ENCODE measurements at regions not wholly inside any gene's neighbourhood (a gene's known extent, or its start where the extent isn't known, plus 50 kb on each side); places are given as distances from the start of the nearest gene placed in this dataset.

DNA sequence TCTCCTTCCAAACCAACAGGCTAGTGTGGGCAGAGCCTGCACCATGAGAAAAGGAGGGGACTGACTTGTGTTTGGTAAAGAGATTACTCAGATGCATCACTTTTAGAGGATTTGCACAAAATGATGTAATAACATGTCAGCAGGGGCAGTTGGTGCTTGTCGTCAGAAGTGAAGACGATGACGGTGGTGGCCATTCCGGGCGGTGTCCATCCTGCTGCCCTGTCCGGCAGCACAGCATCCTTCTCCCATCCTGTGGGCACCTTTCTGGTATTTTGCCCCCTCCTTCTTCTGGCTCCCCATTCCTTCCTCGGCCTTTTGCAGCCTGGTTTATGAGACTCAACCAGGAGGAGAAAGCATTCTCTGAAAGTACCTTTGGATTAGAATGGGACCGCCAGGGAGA lies 160.1 kb downstream of the TEX29 start:
- Histone ChIP-seq H3K36me3 (no peaks in the 10 kb centered on the region), H3K4me3 (no peak overlapping the region), H3K27me3 (no peaks in the 10 kb centered on the region), H3K4me1 (ENCODE audit: low read depth) (no peaks in the 10 kb centered on the region), H3K27ac (no peak overlapping the region), H3K9me3 (ENCODE audit: low read depth) (no peaks in the 10 kb centered on the region)
- DNase-seq (ENCODE audit: low read depth in 1 of 2, low spot score in 1 of 2): no peak
- TF ChIP-seq, protein P1, sequence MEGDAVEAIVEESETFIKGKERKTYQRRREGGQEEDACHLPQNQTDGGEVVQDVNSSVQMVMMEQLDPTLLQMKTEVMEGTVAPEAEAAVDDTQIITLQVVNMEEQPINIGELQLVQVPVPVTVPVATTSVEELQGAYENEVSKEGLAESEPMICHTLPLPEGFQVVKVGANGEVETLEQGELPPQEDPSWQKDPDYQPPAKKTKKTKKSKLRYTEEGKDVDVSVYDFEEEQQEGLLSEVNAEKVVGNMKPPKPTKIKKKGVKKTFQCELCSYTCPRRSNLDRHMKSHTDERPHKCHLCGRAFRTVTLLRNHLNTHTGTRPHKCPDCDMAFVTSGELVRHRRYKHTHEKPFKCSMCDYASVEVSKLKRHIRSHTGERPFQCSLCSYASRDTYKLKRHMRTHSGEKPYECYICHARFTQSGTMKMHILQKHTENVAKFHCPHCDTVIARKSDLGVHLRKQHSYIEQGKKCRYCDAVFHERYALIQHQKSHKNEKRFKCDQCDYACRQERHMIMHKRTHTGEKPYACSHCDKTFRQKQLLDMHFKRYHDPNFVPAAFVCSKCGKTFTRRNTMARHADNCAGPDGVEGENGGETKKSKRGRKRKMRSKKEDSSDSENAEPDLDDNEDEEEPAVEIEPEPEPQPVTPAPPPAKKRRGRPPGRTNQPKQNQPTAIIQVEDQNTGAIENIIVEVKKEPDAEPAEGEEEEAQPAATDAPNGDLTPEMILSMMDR (IDR thresholded peaks at IDR 0.05; ENCODE audit: low read depth, low read length): no peak

DNA sequence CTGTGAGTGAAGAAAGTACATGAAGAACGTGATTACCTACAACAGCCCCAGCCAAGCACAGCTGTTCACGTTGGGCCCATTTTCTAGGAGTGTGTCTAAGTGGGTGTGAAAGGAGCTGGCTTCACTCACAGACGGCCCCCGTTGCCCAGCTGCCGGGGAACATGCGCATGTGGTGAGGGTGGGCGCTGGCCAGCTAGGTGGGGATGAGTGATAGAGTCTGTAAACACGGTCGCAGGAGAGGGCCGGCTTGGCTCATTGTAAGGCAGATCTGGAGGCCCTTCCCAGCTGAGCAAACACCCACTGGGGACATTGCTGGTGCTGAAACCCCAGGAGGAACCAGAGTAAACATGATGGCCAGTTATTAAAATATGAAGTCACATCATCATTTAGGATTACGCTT lies 160.5 kb downstream of the TEX29 start:
- Histone ChIP-seq H3K4me1 (ENCODE audit: low read depth) (no peaks in the 10 kb centered on the region), H3K9me3 (ENCODE audit: low read depth) (no peaks in the 10 kb centered on the region), H3K27ac (no peak overlapping the region), H3K36me3 (no peaks in the 10 kb centered on the region), H3K27me3 (no peaks in the 10 kb centered on the region), H3K4me3 (no peak overlapping the region)
- DNase-seq (ENCODE audit: low read depth in 1 of 2, low spot score in 1 of 2): no peak
- TF ChIP-seq, protein P1 (IDR thresholded peaks at IDR 0.05; ENCODE audit: low read depth, low read length): no peak

DNA sequence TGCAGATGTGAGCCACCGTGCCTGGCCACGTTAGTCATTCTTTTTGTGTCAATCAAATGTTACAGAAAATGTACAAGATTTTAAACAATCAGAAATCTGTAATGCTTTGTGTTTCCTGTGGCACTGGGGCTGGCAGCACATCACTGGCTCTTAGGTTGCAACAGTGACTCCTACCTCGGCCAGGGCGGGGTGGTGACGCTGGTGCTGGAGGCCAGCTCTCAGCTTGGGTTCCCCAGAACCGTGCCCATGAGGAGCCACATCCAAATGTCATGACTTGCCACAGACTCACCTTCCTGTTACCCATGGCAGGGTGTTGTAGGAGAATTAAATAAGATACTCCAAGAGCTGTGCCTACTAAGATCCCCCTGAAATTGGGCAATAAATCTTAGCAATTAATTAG lies 161.7 kb downstream of the TEX29 start:
- Histone ChIP-seq H3K9me3 (ENCODE audit: low read depth) (no peaks in the 10 kb centered on the region), H3K4me1 (ENCODE audit: low read depth) (no peaks in the 10 kb centered on the region), H3K27me3 (no peaks in the 10 kb centered on the region), H3K4me3 (no peak overlapping the region), H3K27ac (no peak overlapping the region), H3K36me3 (no peaks in the 10 kb centered on the region)
- no peak for DNase-seq (ENCODE audit: low read depth in 1 of 2, low spot score in 1 of 2)
- TF ChIP-seq, protein P1 (IDR thresholded peaks at IDR 0.05; ENCODE audit: low read depth, low read length): no peak

DNA sequence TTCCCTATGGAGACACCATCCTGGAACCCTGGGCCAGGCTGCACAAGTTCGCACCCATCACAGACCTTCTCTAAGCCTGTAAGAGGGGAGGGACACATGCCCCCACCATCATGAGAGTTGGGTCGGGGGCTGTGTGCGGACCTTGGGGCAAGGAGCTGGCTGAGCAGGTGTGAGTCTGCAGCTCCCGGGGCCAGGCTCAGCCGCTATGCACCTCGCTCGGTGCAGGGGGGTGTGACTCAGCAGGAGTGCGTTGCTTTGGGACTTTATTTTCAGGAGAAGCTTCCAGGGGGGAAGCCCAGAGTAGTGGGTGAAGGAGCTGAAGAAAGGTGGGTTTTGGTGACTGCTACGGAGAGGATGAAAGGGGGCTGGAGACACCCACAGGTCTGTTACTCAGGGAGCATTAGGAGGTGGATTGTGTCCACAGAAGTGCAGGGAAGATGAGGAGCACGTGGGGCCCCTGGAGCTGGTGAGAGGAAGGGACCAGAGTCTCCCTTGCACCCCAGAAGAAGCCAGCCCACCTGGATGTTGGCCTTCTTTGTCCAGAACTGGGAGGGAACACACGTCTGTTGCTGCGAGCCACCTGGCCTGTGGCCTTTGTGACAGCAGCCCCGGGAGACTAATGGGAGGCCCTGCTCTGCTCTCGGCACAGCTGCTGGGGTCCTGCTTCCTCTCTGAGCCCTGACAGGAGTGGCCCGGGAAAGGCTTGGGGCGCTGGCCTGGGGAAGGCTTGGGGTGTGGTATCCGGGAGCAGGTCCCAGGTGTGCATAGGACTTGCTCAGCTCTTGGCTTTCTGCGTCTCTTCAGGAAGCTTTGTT lies 162.6 kb downstream of the TEX29 start:
- no peaks in the 10 kb centered on the region for H3K9me3 ChIP-seq (ENCODE audit: low read depth)
- H3K4me1 ChIP-seq (ENCODE audit: low read depth): no peaks in the 10 kb centered on the region
- TF ChIP-seq, protein P1 (IDR thresholded peaks at IDR 0.05; ENCODE audit: low read depth, low read length): no peak
- H3K4me3 ChIP-seq: no peak overlapping the region
- DNase-seq (ENCODE audit: low read depth in 1 of 2, low spot score in 1 of 2): no peak
- H3K27me3 ChIP-seq: no peaks in the 10 kb centered on the region
- H3K36me3 ChIP-seq: no peaks in the 10 kb centered on the region
- H3K27ac ChIP-seq: no peak overlapping the region

DNA sequence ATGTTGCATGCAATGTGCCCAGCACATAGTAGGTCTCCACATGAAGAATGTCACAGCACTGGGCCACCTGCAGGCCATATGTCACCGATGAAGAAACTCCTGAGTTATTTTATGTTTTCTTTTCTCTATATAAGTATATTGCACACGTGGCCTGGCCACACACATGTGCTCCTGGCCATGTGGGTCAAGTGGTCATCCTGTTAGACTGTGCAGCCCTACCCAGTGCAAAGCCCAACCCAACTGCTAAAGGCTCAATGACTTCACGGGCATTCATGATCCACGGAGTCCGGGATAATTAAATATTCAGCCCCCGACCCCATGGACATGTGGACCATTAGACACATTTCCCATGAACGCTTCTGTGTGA lies 163.2 kb downstream of the TEX29 start:
- Histone ChIP-seq H3K4me3 (no peak overlapping the region), H3K27ac (no peak overlapping the region), H3K9me3 (ENCODE audit: low read depth) (no peaks in the 10 kb centered on the region), H3K27me3 (no peaks in the 10 kb centered on the region), H3K36me3 (no peaks in the 10 kb centered on the region), H3K4me1 (ENCODE audit: low read depth) (no peaks in the 10 kb centered on the region)
- TF ChIP-seq, protein P1 (IDR thresholded peaks at IDR 0.05; ENCODE audit: low read depth, low read length): no peak
- DNase-seq (ENCODE audit: low read depth in 1 of 2, low spot score in 1 of 2): no peak

Data from cardiac muscle cell (in vitro differentiated cells and primary cell).